ENCODE measurements at regions not wholly inside any gene's neighbourhood (a gene's known extent, or its start where the extent isn't known, plus 50 kb on each side); places are given as distances from the start of the nearest gene placed in this dataset.
"Not testable (repeated sequence)": the region's sequence is repeated elsewhere in the genome, so short reads cannot be mapped to it uniquely, and the experiment has no call there.

- TF ChIP-seq, protein P1, sequence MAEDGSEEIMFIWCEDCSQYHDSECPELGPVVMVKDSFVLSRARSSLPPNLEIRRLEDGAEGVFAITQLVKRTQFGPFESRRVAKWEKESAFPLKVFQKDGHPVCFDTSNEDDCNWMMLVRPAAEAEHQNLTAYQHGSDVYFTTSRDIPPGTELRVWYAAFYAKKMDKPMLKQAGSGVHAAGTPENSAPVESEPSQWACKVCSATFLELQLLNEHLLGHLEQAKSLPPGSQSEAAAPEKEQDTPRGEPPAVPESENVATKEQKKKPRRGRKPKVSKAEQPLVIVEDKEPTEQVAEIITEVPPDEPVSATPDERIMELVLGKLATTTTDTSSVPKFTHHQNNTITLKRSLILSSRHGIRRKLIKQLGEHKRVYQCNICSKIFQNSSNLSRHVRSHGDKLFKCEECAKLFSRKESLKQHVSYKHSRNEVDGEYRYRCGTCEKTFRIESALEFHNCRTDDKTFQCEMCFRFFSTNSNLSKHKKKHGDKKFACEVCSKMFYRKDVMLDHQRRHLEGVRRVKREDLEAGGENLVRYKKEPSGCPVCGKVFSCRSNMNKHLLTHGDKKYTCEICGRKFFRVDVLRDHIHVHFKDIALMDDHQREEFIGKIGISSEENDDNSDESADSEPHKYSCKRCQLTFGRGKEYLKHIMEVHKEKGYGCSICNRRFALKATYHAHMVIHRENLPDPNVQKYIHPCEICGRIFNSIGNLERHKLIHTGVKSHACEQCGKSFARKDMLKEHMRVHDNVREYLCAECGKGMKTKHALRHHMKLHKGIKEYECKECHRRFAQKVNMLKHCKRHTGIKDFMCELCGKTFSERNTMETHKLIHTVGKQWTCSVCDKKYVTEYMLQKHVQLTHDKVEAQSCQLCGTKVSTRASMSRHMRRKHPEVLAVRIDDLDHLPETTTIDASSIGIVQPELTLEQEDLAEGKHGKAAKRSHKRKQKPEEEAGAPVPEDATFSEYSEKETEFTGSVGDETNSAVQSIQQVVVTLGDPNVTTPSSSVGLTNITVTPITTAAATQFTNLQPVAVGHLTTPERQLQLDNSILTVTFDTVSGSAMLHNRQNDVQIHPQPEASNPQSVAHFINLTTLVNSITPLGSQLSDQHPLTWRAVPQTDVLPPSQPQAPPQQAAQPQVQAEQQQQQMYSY (CRISPR knock-in tag; IDR thresholded peaks at IDR 0.05), result no peak
- TF ChIP-seq USF2 (CRISPR knock-in tag; IDR thresholded peaks at IDR 0.05), result no peak
- TF ChIP-seq, protein P2, sequence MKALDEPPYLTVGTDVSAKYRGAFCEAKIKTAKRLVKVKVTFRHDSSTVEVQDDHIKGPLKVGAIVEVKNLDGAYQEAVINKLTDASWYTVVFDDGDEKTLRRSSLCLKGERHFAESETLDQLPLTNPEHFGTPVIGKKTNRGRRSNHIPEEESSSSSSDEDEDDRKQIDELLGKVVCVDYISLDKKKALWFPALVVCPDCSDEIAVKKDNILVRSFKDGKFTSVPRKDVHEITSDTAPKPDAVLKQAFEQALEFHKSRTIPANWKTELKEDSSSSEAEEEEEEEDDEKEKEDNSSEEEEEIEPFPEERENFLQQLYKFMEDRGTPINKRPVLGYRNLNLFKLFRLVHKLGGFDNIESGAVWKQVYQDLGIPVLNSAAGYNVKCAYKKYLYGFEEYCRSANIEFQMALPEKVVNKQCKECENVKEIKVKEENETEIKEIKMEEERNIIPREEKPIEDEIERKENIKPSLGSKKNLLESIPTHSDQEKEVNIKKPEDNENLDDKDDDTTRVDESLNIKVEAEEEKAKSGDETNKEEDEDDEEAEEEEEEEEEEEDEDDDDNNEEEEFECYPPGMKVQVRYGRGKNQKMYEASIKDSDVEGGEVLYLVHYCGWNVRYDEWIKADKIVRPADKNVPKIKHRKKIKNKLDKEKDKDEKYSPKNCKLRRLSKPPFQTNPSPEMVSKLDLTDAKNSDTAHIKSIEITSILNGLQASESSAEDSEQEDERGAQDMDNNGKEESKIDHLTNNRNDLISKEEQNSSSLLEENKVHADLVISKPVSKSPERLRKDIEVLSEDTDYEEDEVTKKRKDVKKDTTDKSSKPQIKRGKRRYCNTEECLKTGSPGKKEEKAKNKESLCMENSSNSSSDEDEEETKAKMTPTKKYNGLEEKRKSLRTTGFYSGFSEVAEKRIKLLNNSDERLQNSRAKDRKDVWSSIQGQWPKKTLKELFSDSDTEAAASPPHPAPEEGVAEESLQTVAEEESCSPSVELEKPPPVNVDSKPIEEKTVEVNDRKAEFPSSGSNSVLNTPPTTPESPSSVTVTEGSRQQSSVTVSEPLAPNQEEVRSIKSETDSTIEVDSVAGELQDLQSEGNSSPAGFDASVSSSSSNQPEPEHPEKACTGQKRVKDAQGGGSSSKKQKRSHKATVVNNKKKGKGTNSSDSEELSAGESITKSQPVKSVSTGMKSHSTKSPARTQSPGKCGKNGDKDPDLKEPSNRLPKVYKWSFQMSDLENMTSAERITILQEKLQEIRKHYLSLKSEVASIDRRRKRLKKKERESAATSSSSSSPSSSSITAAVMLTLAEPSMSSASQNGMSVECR (CRISPR knock-in tag; IDR thresholded peaks at IDR 0.05; ENCODE audit: borderline replicate concordance), result no peak
- TF ChIP-seq ZNF232 (CRISPR knock-in tag; IDR thresholded peaks at IDR 0.05), result no peak
Measured at GRCh38 chr9:11194246-11194645, 581.4 kb upstream of the PTPRD start (continued).

GRCh38 chr9:11196840-11197365, 584.1 kb upstream of the PTPRD start:
- CTCF ChIA-PET; H3K27ac Mint-ChIP-seq; H3K36me3 Mint-ChIP-seq; H3K9me3 Mint-ChIP-seq; DNase-seq (ENCODE audit: low spot score); H3K4me1 Mint-ChIP-seq; POLR2A ChIA-PET; H3K27me3 Mint-ChIP-seq (ENCODE audit: low read depth); H3K4me3 Mint-ChIP-seq; ATAC-seq: not testable (repeated sequence)

DNA sequence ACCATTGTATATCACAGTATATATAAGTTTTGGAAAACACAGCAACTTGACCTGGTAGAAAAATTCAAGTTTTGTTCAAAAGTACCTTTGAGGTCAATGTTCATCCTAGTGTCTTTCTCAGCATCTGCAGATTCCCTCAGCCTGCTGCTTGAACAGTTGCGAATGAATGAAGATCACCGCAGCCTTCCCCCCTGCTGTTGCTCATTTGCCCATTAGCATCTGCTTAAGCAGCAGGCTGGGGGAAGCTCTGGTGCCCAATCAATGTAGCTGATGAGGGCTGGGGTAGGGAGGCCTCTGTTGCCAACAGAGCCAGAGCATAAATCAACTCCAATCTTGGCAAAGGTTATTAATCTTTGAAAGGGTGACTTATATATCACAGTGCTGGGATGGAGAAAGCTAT, 586.5 kb upstream of the PTPRD start:
- H3K27ac Mint-ChIP-seq, result no peak overlapping the region
- H3K27me3 Mint-ChIP-seq (ENCODE audit: low read depth), result no peaks in the 10 kb centered on the region
- ATAC-seq (peak; percentile 94), DNase-seq (ENCODE audit: low spot score) (peak; percentile 45)
- CTCF ChIA-PET, result no interaction called here
- no peaks in the 10 kb centered on the region; the same call in 1 of the 2 replicates for H3K36me3 Mint-ChIP-seq
- peaks cover 7% of the 10 kb centered on the region; the same call in 1 of the 2 replicates for H3K9me3 Mint-ChIP-seq
- POLR2A ChIA-PET, result no interaction called here
- peaks cover 8% of the 10 kb centered on the region for H3K4me1 Mint-ChIP-seq
- H3K4me3 Mint-ChIP-seq, result no peak overlapping the region
- TF ChIP-seq AR (CRISPR knock-in tag; IDR thresholded peaks at IDR 0.05) (no peak), JAZF1 (CRISPR knock-in tag; IDR thresholded peaks at IDR 0.05) (no peak), STAT6 (CRISPR knock-in tag; conservative IDR thresholded peaks at IDR 0.05; ENCODE audit: low read depth) (no peak), SOX15 (CRISPR knock-in tag; IDR thresholded peaks at IDR 0.05) (no peak), TEAD1 (CRISPR knock-in tag; IDR thresholded peaks at IDR 0.05) (no peak), ETV6 (CRISPR knock-in tag; IDR thresholded peaks at IDR 0.05) (no peak)
- TF ChIP-seq, protein P3, sequence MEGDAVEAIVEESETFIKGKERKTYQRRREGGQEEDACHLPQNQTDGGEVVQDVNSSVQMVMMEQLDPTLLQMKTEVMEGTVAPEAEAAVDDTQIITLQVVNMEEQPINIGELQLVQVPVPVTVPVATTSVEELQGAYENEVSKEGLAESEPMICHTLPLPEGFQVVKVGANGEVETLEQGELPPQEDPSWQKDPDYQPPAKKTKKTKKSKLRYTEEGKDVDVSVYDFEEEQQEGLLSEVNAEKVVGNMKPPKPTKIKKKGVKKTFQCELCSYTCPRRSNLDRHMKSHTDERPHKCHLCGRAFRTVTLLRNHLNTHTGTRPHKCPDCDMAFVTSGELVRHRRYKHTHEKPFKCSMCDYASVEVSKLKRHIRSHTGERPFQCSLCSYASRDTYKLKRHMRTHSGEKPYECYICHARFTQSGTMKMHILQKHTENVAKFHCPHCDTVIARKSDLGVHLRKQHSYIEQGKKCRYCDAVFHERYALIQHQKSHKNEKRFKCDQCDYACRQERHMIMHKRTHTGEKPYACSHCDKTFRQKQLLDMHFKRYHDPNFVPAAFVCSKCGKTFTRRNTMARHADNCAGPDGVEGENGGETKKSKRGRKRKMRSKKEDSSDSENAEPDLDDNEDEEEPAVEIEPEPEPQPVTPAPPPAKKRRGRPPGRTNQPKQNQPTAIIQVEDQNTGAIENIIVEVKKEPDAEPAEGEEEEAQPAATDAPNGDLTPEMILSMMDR (IDR thresholded peaks at IDR 0.05), result no peak
- TF ChIP-seq, protein P1 (CRISPR knock-in tag; IDR thresholded peaks at IDR 0.05), result no peak
